Activated T-helper 17 cell treated with anti-CD3 and anti-CD28 coated beads, Interleukin-2, amount 50 U/mL, for 72 hours (primary cell): ENCODE measurements at regions not wholly inside any gene's neighbourhood (a gene's known extent, or its start where the extent isn't known, plus 50 kb on each side); places are given as distances from the start of the nearest gene placed in this dataset.

Source experiments
- ATAC-seq: fragments of 150-1000 bp; cut with Tn5 transposase; replicated peaks from 2 replicates; pipeline ENCODE4 v1.10.0; 2021; ENCODE audit warnings: mild to moderate bottlenecking, moderate library complexity
- H3K27ac Mint-ChIP-seq: one replicate; pipeline ENCODE4 v1.8.0; 2022; ENCODE audit warnings: mixed read lengths
- H3K27me3 Mint-ChIP-seq: one replicate; pipeline ENCODE4 v1.8.0; 2022; ENCODE audit warnings: mixed read lengths
- H3K36me3 Mint-ChIP-seq: one replicate; pipeline ENCODE4 v1.8.0; 2022; ENCODE audit warnings: low read depth, mild to moderate bottlenecking, mixed read lengths
- H3K4me1 Mint-ChIP-seq: one replicate; pipeline ENCODE4 v1.8.0; 2022; ENCODE audit warnings: mixed read lengths
- H3K4me3 Mint-ChIP-seq: one replicate; pipeline ENCODE4 v1.8.0; 2022; ENCODE audit warnings: mild to moderate bottlenecking, mixed read lengths
- H3K9me3 Mint-ChIP-seq: one replicate; pipeline ENCODE4 v1.8.0; 2022; ENCODE audit warnings: mixed read lengths

DNA sequence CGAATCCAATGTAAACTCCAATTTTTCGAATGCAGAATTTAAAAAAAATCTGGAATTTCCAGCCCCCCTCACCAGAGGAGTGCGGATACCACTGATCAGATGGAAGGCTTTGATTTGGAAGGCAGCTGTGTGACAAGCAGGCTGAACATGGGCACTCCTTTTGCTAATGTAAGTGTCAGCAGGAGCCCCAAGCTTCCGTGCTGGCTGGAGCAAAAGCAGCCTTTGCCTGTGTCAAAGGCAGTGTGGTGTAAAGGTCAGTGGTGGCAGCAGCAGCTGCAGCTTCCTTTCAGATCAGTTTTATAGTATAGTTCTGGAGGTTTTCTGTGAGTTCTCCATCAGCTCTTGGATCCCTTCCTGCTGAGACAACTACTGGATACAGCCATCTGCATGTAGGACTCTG is 259.9 kb downstream of the CTH start:
- Mint-ChIP-seq H3K4me3 (no peak overlapping the region), H3K9me3 (no peaks in the 10 kb centered on the region), H3K36me3 (no peaks in the 10 kb centered on the region), H3K4me1 (no peaks in the 10 kb centered on the region), H3K27me3 (peaks cover 14% of the 10 kb centered on the region), H3K27ac (no peak overlapping the region)
- no peak for ATAC-seq

GRCh38 chr1:70672442-70672888 is 261.4 kb downstream of the CTH start:
- ATAC-seq = no peak

GRCh38 chr1:70674941-70675685 is 264.0 kb downstream of the CTH start:
- ATAC-seq = no peak
- no peak overlapping the region for H3K4me3 Mint-ChIP-seq
- peaks cover 21% of the 10 kb centered on the region for H3K27me3 Mint-ChIP-seq
- H3K36me3 Mint-ChIP-seq = no peaks in the 10 kb centered on the region
- H3K27ac Mint-ChIP-seq = no peak overlapping the region
- no peaks in the 10 kb centered on the region for H3K4me1 Mint-ChIP-seq
- H3K9me3 Mint-ChIP-seq = no peaks in the 10 kb centered on the region

More at GRCh38 chr1:70672442-70672888, 261.4 kb downstream of the CTH start:
- H3K4me3 Mint-ChIP-seq = no peak overlapping the region
- no peaks in the 10 kb centered on the region for H3K9me3 Mint-ChIP-seq
- no peak overlapping the region for H3K27ac Mint-ChIP-seq
- no peaks in the 10 kb centered on the region for H3K4me1 Mint-ChIP-seq
- H3K36me3 Mint-ChIP-seq = no peaks in the 10 kb centered on the region
- H3K27me3 Mint-ChIP-seq = peaks cover 17% of the 10 kb centered on the region

- Mint-ChIP-seq H3K4me3 (no peak overlapping the region), H3K36me3 (no peaks in the 10 kb centered on the region), H3K4me1 (no peaks in the 10 kb centered on the region), H3K9me3 (no peaks in the 10 kb centered on the region), H3K27ac (no peak overlapping the region), H3K27me3 (peaks cover 21% of the 10 kb centered on the region)
- no peak for ATAC-seq
These were observed 264.7 kb downstream of the CTH start for GRCh38 chr1:70675737-70676156.

DNA sequence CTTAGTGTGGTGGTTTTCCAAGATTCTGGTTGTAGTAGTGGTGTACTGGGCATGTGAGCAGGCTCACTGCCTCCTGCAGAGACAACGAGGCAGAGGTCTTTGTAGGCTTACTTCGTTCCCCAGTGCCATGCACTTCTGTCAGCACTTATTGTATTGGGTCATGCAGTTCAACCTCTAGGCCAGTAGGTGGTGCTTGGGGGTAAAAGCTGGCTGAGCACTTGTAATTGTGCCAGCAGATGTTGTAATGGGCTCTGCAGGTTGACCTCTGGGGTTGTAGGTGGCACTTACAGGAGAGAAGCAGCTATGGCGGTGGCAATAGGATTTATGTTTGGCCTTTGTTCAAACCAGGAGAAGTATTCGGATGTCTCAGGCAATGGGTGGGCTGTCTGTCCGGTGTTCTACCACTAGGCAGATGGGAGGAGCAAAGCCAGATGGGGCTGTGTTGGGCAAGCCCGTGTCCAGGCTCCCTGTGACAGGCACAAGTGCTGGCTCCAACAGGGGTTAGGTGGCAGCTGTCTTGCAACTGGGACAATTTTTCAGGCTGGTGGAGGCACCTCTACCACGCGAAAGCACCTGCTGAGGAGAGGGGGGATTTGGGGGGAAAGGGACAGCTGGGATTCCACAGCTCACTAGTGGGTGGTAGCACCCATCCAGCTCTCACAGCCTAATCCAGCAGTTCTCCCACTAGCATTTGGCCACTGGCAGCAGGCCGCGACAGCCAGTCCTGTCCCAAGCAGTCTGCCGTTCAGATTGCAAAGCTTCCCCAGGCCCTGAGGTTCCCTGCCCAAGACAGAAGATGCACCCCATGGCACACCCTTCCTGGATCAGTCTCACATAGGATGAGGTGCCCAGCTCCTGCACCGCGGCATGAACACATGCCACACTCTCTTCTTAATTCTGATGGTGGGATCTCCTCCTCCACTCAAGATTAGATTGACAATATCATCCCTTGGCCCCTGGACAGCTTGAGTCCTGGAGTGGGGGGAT is 274.5 kb downstream of the CTH start:
- Mint-ChIP-seq H3K36me3 (no peaks in the 10 kb centered on the region), H3K4me3 (no peak overlapping the region), H3K27ac (no peak overlapping the region), H3K27me3 (peaks cover 2% of the 10 kb centered on the region), H3K9me3 (no peaks in the 10 kb centered on the region), H3K4me1 (no peaks in the 10 kb centered on the region)
- peak; percentile 50 for ATAC-seq

GRCh38 chr1:70688580-70688979 is 277.5 kb downstream of the CTH start:
- Mint-ChIP-seq H3K4me1 (no peaks in the 10 kb centered on the region), H3K27me3 (peaks cover 7% of the 10 kb centered on the region), H3K27ac (no peak overlapping the region), H3K9me3 (no peaks in the 10 kb centered on the region), H3K4me3 (no peak overlapping the region), H3K36me3 (no peaks in the 10 kb centered on the region)
- no peak for ATAC-seq

DNA sequence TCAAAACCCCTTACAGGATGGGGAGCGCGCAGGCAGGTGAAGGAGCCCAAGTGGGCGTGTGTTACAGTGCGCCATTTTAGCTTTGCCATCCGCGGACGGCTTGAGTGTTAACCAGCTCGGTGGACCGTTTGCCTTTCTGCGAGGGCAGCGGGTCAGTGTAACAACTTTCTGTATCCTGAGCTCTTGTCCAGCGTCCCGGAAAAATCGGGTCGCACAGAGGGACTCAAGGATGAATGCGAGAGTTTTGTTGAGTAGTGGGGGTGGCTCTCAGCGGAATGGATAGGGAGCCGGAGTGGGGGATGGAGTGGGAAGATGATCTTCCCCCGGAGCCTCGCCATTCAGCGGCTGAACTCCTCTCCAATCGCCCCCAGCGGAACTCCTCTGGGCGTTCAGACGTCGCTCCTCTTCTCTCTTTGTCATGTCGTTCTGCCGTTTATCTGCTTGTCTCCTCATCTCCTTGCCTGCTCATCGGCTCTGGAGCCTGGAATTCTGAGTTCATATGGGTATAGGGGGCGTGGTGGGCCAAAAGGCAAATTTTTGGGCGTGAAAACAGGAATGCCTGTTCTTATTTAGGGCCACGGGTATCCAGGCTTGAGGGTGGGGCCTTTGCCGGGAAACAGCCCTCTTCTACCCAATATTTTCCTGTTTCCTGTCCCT is 295.4 kb downstream of the CTH start:
- no peaks in the 10 kb centered on the region for H3K4me1 Mint-ChIP-seq
- H3K4me3 Mint-ChIP-seq = no peak overlapping the region
- H3K27me3 Mint-ChIP-seq = no peaks in the 10 kb centered on the region
- H3K27ac Mint-ChIP-seq = no peak overlapping the region
- no peaks in the 10 kb centered on the region for H3K36me3 Mint-ChIP-seq
- H3K9me3 Mint-ChIP-seq = peaks cover 3% of the 10 kb centered on the region
- no peak for ATAC-seq

GRCh38 chr1:70707214-70707613 is 296.1 kb downstream of the CTH start:
- no peak for ATAC-seq
- Mint-ChIP-seq H3K4me3 (no peak overlapping the region), H3K36me3 (no peaks in the 10 kb centered on the region), H3K9me3 (peaks cover 3% of the 10 kb centered on the region), H3K4me1 (no peaks in the 10 kb centered on the region), H3K27ac (no peak overlapping the region), H3K27me3 (no peaks in the 10 kb centered on the region)

DNA sequence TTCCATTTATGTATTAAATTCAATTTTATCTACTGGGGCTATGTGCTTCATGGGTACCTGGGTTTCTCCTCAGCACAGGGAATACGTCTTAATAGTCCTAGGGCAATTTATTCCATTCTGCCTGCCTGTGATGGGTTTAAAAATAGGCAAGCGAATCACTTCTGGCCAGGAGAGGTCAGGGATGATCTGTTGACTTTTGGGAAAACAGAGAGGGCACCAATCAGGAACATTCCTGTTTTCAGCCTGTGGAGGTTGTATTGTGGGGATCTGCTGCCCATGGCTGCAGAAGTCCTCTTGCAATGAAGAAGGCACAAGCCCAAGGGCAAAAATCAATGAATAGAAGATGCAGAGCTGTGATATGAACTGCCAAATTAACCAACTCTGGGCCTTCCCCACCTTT is 303.1 kb downstream of the CTH start:
- Mint-ChIP-seq H3K4me1 (no peaks in the 10 kb centered on the region), H3K4me3 (no peak overlapping the region), H3K27ac (no peak overlapping the region), H3K27me3 (no peaks in the 10 kb centered on the region), H3K9me3 (no peaks in the 10 kb centered on the region), H3K36me3 (no peaks in the 10 kb centered on the region)
- ATAC-seq = no peak

DNA sequence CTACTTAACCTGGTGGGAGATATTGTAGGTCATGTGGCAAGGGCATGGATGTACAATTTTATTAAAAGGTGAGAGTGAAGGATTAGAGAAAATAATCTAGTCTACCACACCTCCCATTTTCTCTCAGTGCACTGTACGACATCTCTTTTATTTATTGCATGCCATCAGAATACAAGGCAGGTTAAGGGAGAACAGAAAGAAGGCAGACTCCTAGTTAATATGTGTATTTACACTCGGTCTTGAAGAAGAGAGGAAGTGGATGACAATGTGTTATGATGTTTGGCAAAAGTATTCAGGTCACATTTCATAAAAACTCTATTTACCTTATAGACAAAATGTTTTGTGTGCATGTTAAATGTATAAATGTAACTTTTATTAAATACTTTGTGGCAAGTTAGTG is 306.1 kb downstream of the CTH start:
- Mint-ChIP-seq H3K27ac (no peak overlapping the region), H3K9me3 (peaks cover 6% of the 10 kb centered on the region), H3K27me3 (no peaks in the 10 kb centered on the region), H3K4me1 (no peaks in the 10 kb centered on the region), H3K36me3 (no peaks in the 10 kb centered on the region), H3K4me3 (no peak overlapping the region)
- ATAC-seq = no peak

- no peak for ATAC-seq
- Mint-ChIP-seq H3K9me3 (peaks cover 6% of the 10 kb centered on the region), H3K36me3 (no peaks in the 10 kb centered on the region), H3K4me3 (no peak overlapping the region), H3K27ac (no peak overlapping the region), H3K4me1 (no peaks in the 10 kb centered on the region), H3K27me3 (no peaks in the 10 kb centered on the region)
These were observed 306.6 kb downstream of the CTH start for GRCh38 chr1:70717656-70718055.

- Mint-ChIP-seq H3K9me3 (peaks cover 10% of the 10 kb centered on the region), H3K27ac (no peak overlapping the region), H3K36me3 (no peaks in the 10 kb centered on the region), H3K4me1 (no peaks in the 10 kb centered on the region), H3K27me3 (no peaks in the 10 kb centered on the region), H3K4me3 (no peak overlapping the region)
- no peak for ATAC-seq
These were observed 307.1 kb downstream of the CTH start for GRCh38 chr1:70718086-70718630.

- Mint-ChIP-seq H3K36me3 (no peaks in the 10 kb centered on the region), H3K27ac (no peak overlapping the region), H3K4me1 (no peaks in the 10 kb centered on the region), H3K9me3 (peaks cover 11% of the 10 kb centered on the region), H3K4me3 (no peak overlapping the region), H3K27me3 (no peaks in the 10 kb centered on the region)
- ATAC-seq = no peak
These were observed 308.1 kb downstream of the CTH start for GRCh38 chr1:70719154-70719553.

GRCh38 chr1:70720109-70720508 is 309.0 kb downstream of the CTH start:
- H3K27ac Mint-ChIP-seq = no peak overlapping the region
- no peak for ATAC-seq
- H3K9me3 Mint-ChIP-seq = peaks cover 14% of the 10 kb centered on the region
- H3K36me3 Mint-ChIP-seq = no peaks in the 10 kb centered on the region
- no peaks in the 10 kb centered on the region for H3K4me1 Mint-ChIP-seq
- H3K4me3 Mint-ChIP-seq = no peak overlapping the region
- no peaks in the 10 kb centered on the region for H3K27me3 Mint-ChIP-seq
